K562 (cell line): ENCODE measurements at regions not wholly inside any gene's neighbourhood (a gene's known extent, or its start where the extent isn't known, plus 50 kb on each side); places are given as distances from the start of the nearest gene placed in this dataset.

ENCODE experiments used
- ATAC-seq: fragments of 200-7000 bp; cut with Tn5 transposase; 3 replicates; pipeline ENCODE4 v1.9.1; 2020; ENCODE audit warnings: moderate library complexity
- BruUV-seq: library from RNA; stranded (reverse); fragments of 400-500 nt; replicated peaks from 2 replicates; lab custom pipeline; 2021; lab: Mats Ljungman, UMichigan
- CTCF ChIA-PET: fragments of 300-600 bp; formaldehyde crosslinking; extraction: SDS; loops from one replicate; lab custom pipeline; 2021; ENCODE audit warnings: low intra/inter-chr PET ratio; lab: Yijun Ruan, JAX
- POLR2A ChIA-PET: fragments of 300-600, 350-650 bp; sonication (Branson Sonifier 250); formaldehyde crosslinking; extraction: SDS; loops from one replicate; lab custom pipeline; 2021; ENCODE audit warnings: antibody characterized with exemption, inconsistent platforms; lab: Yijun Ruan, JAX
- DNase-seq, 4 experiments: peaks; one replicate each; pipeline versions ENCODE4 v3.0.0 to v3.0.0-alpha.2; 2011 to 2018; ENCODE audit warnings: low spot score in 3 of 4, mixed read lengths in 3 of 4; ENCODE audit errors: extremely low read depth in 1 of 4
- FAIRE-seq: peaks from 2 replicates; lab custom pipeline; 2011; peaks lifted over from hg19 to GRCh38; lab: Jason Lieb, UNC
- H2AFZ ChIP-seq: 2 replicates; pipeline ENCODE4 v1.6.0; 2011; ENCODE audit warnings: low read depth, low read length, control low read depth, inconsistent platforms
- H3K27ac ChIP-seq: fragments of 200-600 bp; 3 replicates; pipeline ENCODE4 v1.8.0; 2011; ENCODE audit warnings: low read depth, mild to moderate bottlenecking, control low read depth, inconsistent platforms, low read length, moderate library complexity, mixed read lengths; ENCODE audit errors: extremely low read depth
- H3K27me3 ChIP-seq, 2 experiments: fragments of 300-600 bp in 1 of 2; 2 replicates in 1 of 2; 3 replicates in 1 of 2; pipeline versions ENCODE4 v1.6.0 to v1.8.0; 2011; ENCODE audit warnings: inconsistent platforms in 2 of 2, low read length in 2 of 2, mild to moderate bottlenecking in 1 of 2, mixed read lengths in 1 of 2, moderate library complexity in 1 of 2; ENCODE audit not compliant: control insufficient read depth in 2 of 2, insufficient read depth in 2 of 2
- H3K36me3 ChIP-seq: fragments of 300-600 bp; 3 replicates; pipeline ENCODE4 v1.8.0; 2011; ENCODE audit warnings: mild to moderate bottlenecking, low read length, inconsistent platforms; ENCODE audit not compliant: control insufficient read depth, insufficient read depth
- H3K4me1 ChIP-seq, 2 experiments: fragments of 200-600 bp in 1 of 2; replicated peaks in 1 of 2; 2 replicates in 1 of 2; 3 replicates in 1 of 2; pipeline versions ENCODE4 v1.5.1 to v1.8.0; 2011; ENCODE audit warnings: inconsistent platforms in 2 of 2, low read length in 2 of 2, mild to moderate bottlenecking in 1 of 2, mixed read lengths in 1 of 2, moderate library complexity in 1 of 2; ENCODE audit not compliant: control insufficient read depth in 2 of 2, insufficient read depth in 2 of 2
- H3K4me2 ChIP-seq: 2 replicates; pipeline ENCODE4 v1.6.1; 2011; ENCODE audit warnings: low read length, control low read depth, inconsistent platforms, mixed read lengths; ENCODE audit not compliant: insufficient read depth
- H3K4me3 ChIP-seq: fragments of 200-600 bp; sonication (generic), shearing (Covaris generic); 2 replicates; pipeline ENCODE4 v1.5.1; 2016; ENCODE audit warnings: control low read depth, inconsistent platforms
- H3K79me2 ChIP-seq: fragments of 200-600 bp; 3 replicates; pipeline ENCODE4 v1.8.0; 2011; ENCODE audit warnings: low read length, inconsistent platforms; ENCODE audit not compliant: control insufficient read depth, insufficient read depth
- H3K9ac ChIP-seq, 2 experiments: 2 replicates each; pipeline versions ENCODE4 v1.6.0 to v1.6.1; 2011; ENCODE audit warnings: low read depth in 2 of 2, low read length in 2 of 2, control low read depth in 1 of 2, inconsistent platforms in 1 of 2, mild to moderate bottlenecking in 1 of 2, mixed read lengths in 1 of 2; ENCODE audit not compliant: insufficient read depth in 1 of 2
- H3K9me1 ChIP-seq: one replicate; pipeline ENCODE4 v1.6.0; 2011; ENCODE audit warnings: inconsistent platforms, mild to moderate bottlenecking, low read length, moderate library complexity; ENCODE audit not compliant: control insufficient read depth, insufficient read depth
- H3K9me3 ChIP-seq: replicated peaks from 2 replicates; pipeline ENCODE4 v1.5.1; 2011; ENCODE audit warnings: low read depth, low read length, inconsistent platforms; ENCODE audit not compliant: control insufficient read depth, insufficient read depth
- H4K20me1 ChIP-seq: replicated peaks from 2 replicates; pipeline ENCODE4 v1.6.1; 2011; ENCODE audit warnings: low read length, inconsistent platforms, mixed read lengths; ENCODE audit not compliant: control insufficient read depth, insufficient read depth
- ADNP ChIP-seq: fragments of 200-800 bp; sonication (Bioruptor generic); IDR thresholded peaks from 2 replicates; pipeline ENCODE4 v1.6.1; 2016; ENCODE audit warnings: missing genetic modification characterization, missing compliant biosample characterization
- CBX3 ChIP-seq, 2 experiments: IDR thresholded peaks; 1 replicate in 1 of 2; 2 replicates in 1 of 2; pipeline ENCODE4 v1.6.1; 2012; ENCODE audit warnings: inconsistent platforms in 2 of 2, low read length in 2 of 2, borderline replicate concordance in 1 of 2, control low read depth in 1 of 2
- FOXK2 ChIP-seq, 2 experiments: fragments of 450-650 bp; IDR thresholded peaks in 1 of 2; conservative IDR thresholded peaks in 1 of 2; 2 replicates each; pipeline ENCODE4 v1.6.1; 2016; ENCODE audit warnings: low read depth in 2 of 2, mild to moderate bottlenecking in 1 of 2
- GATA2 ChIP-seq: sonication (generic); formaldehyde crosslinking; IDR thresholded peaks from 2 replicates; pipeline ENCODE4 v1.4.0; 2020; ENCODE audit warnings: mild to moderate bottlenecking, missing genetic modification reagents
- L3MBTL2 ChIP-seq: fragments of 450-650 bp; IDR thresholded peaks from 2 replicates; pipeline ENCODE4 v1.6.1; 2016; ENCODE audit warnings: mild to moderate bottlenecking, moderate library complexity
- MTA1 ChIP-seq: fragments of 450-650 bp; IDR thresholded peaks from 2 replicates; pipeline ENCODE4 v1.6.1; 2017; ENCODE audit warnings: borderline replicate concordance
- NFE2 ChIP-seq: IDR thresholded peaks from 2 replicates; pipeline ENCODE4 v1.6.1; 2014; ENCODE audit warnings: antibody characterized with exemption, low read depth
- NONO ChIP-seq, 2 experiments: fragments of 200-400 bp in 1 of 2; fragments of 450-650 bp in 1 of 2; formaldehyde crosslinking in 1 of 2; IDR thresholded peaks; 2 replicates each; pipeline ENCODE4 v1.6.1; 2017; ENCODE audit warnings: low read depth in 2 of 2, mild to moderate bottlenecking in 2 of 2, moderate library complexity in 2 of 2, low read length in 1 of 2
- TEAD4 ChIP-seq, 2 experiments: sonication (generic) in 1 of 2; formaldehyde crosslinking in 1 of 2; IDR thresholded peaks; 2 replicates each; pipeline versions ENCODE4 v1.6.1 to v1.8.0; 2012 to 2022; ENCODE audit warnings: borderline replicate concordance in 1 of 2, inconsistent platforms in 1 of 2, low read length in 1 of 2, mild to moderate bottlenecking in 1 of 2, missing genetic modification reagents in 1 of 2
- ZFP36 ChIP-seq: fragments of 150-350 bp; IDR thresholded peaks from 2 replicates; pipeline ENCODE4 v1.6.1; 2018; ENCODE audit warnings: low read length, low read depth; ENCODE audit not compliant: partially characterized antibody
- WGBS: fragments of 100-300 bp; shearing (Covaris generic); methylation state at CpG from one replicate; pipeline ENCODE4 v1.1.6; 2016; ENCODE audit warnings: low coverage, mixed read lengths; ENCODE audit not compliant: insufficient coverage; ENCODE audit errors: missing lambda C conversion rate; 5-methylcytosine and 5-hydroxymethylcytosine counted together
- in situ Hi-C: fragments of 300-500 bp; cut with MboI; formaldehyde crosslinking; loops from 4 replicates; pipeline ENCODE4 v1.15.0; 2018; ENCODE audit warnings: inconsistent platforms, mixed read lengths
- intact Hi-C: fragments of 100-400 bp; cut with micrococcal nuclease; formaldehyde crosslinking; loops from 2 replicates; pipeline ENCODE4 v1.14.2; 2022
- TF ChIP-seq, protein P1 (sequence below), 2 experiments: fragments of 450-650 bp in 1 of 2; sonication (generic) in 1 of 2; formaldehyde crosslinking in 1 of 2; IDR thresholded peaks; 2 replicates each; pipeline versions ENCODE4 v1.7.1 to v1.9.0; 2016 to 2022; ENCODE audit warnings: inconsistent platforms in 1 of 2, mild to moderate bottlenecking in 1 of 2, missing genetic modification reagents in 1 of 2

GRCh38 chr2:191565647-191566198 is 112.2 kb upstream of the NABP1 start:
- CTCF ChIA-PET: interaction anchor here (1.0 to 2.6 kb wide), 2 partner anchors 126 to 163 kb away, joined by 3 to 11 read pairs; no protein-coding TSS in a partner anchor
- no TSS peak for BruUV-seq
- no peaks in the 10 kb centered on the region for H4K20me1 ChIP-seq
- H3K27me3 ChIP-seq: no peaks in the 10 kb centered on the region
- ATAC-seq: peak; percentile 89
- H3K27ac ChIP-seq: peak overlapping the region; percentile 71
- WGBS: 11% methylated on average over 4 of the region's 4 CpGs
- intact Hi-C loops (loop anchor here (1.0 kb wide), 1 partner anchor 126 kb away; no protein-coding TSS in a partner anchor), in situ Hi-C loops (loop anchor here (5.0 to 10.0 kb wide), 3 partner anchors 72 to 269 kb away; no protein-coding TSS in a partner anchor)
- DNase-seq: peak; percentile 24 to 50 (median 29)
- peak; percentile 81 for FAIRE-seq
- no peaks in the 10 kb centered on the region for H3K9me1 ChIP-seq
- no peak overlapping the region for H3K4me3 ChIP-seq
- H3K79me2 ChIP-seq: no peaks in the 10 kb centered on the region
- H3K4me2 ChIP-seq: peak overlapping the region; percentile 48
- no peaks in the 10 kb centered on the region for H3K36me3 ChIP-seq
- POLR2A ChIA-PET: interaction anchor here (0.6 to 2.0 kb wide), 2 partner anchors 112 to 131 kb away, joined by 3 to 5 read pairs; partner anchors contain the start of gene NABP1
- H3K9ac ChIP-seq: peak overlapping the region in 1 of 2 experiments; percentile 13; a peak in 1 of 4 replicates
- H3K9me3 ChIP-seq: no peaks in the 10 kb centered on the region
- H3K4me1 ChIP-seq: peaks cover under 1 to 33% of the 10 kb centered on the region in 2 experiments; a peak in 3 of 5 replicates
- H2AFZ ChIP-seq: peak overlapping the region; percentile 79
- 0 out of 2 replicates have a peak, but pooled peaks have one; percentile 4 for TF ChIP-seq NFE2
- 0 out of 2 replicates have a peak, but pooled peaks have one; percentile 24 for TF ChIP-seq MTA1
- TF ChIP-seq ADNP (tag): 0 out of 2 replicates have a peak, but pooled peaks have one; percentile 22
- TF ChIP-seq ZFP36: peak; percentile 20
- TF ChIP-seq, protein P1, sequence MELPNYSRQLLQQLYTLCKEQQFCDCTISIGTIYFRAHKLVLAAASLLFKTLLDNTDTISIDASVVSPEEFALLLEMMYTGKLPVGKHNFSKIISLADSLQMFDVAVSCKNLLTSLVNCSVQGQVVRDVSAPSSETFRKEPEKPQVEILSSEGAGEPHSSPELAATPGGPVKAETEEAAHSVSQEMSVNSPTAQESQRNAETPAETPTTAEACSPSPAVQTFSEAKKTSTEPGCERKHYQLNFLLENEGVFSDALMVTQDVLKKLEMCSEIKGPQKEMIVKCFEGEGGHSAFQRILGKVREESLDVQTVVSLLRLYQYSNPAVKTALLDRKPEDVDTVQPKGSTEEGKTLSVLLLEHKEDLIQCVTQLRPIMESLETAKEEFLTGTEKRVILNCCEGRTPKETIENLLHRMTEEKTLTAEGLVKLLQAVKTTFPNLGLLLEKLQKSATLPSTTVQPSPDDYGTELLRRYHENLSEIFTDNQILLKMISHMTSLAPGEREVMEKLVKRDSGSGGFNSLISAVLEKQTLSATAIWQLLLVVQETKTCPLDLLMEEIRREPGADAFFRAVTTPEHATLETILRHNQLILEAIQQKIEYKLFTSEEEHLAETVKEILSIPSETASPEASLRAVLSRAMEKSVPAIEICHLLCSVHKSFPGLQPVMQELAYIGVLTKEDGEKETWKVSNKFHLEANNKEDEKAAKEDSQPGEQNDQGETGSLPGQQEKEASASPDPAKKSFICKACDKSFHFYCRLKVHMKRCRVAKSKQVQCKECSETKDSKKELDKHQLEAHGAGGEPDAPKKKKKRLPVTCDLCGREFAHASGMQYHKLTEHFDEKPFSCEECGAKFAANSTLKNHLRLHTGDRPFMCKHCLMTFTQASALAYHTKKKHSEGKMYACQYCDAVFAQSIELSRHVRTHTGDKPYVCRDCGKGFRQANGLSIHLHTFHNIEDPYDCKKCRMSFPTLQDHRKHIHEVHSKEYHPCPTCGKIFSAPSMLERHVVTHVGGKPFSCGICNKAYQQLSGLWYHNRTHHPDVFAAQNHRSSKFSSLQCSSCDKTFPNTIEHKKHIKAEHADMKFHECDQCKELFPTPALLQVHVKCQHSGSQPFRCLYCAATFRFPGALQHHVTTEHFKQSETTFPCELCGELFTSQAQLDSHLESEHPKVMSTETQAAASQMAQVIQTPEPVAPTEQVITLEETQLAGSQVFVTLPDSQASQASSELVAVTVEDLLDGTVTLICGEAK (IDR thresholded peaks at IDR 0.05): peak; percentile 37; the same call in 1 of the 2 replicates
- TF ChIP-seq, protein P1 (CRISPR knock-in tag; IDR thresholded peaks at IDR 0.05): no peak
- TF ChIP-seq FOXK2 (conservative IDR thresholded peaks at IDR 0.05 in 1 of 2, IDR thresholded peaks at IDR 0.05 in 1 of 2; ENCODE audit: low read depth in 2 of 2): no peak; a peak in 1 of 4 replicates
- TF ChIP-seq CBX3 (IDR thresholded peaks at IDR 0.05; ENCODE audit: borderline replicate concordance in 1 of 2, low read length in 2 of 2): 0 out of 3 replicates have a peak, but pooled peaks of 1 of the 2 experiments have one; percentile 8
- peak; percentile 30; the same call in 1 of the 2 replicates for TF ChIP-seq TEAD4 (IDR thresholded peaks at IDR 0.05; ENCODE audit: low read length)
- TF ChIP-seq TEAD4 (CRISPR knock-in tag; IDR thresholded peaks at IDR 0.05; ENCODE audit: borderline replicate concordance): no peak
- TF ChIP-seq GATA2: peak; percentile 44; the same call in 1 of the 2 replicates
- no peak for TF ChIP-seq L3MBTL2
- TF ChIP-seq NONO (IDR thresholded peaks at IDR 0.05; ENCODE audit: low read depth in 2 of 2, low read length in 1 of 2): no peak
